NCI-H2196 (cell line): ENCODE measurements at regions not wholly inside any gene's neighbourhood (a gene's known extent, or its start where the extent isn't known, plus 50 kb on each side); places are given as distances from the start of the nearest gene placed in this dataset.

ENCODE experiments used
- DNase-seq: peaks from one replicate; lab custom pipeline; 2025; ENCODE audit not compliant: unreplicated experiment; lab: John Stamatoyannopoulos, UW

DNA sequence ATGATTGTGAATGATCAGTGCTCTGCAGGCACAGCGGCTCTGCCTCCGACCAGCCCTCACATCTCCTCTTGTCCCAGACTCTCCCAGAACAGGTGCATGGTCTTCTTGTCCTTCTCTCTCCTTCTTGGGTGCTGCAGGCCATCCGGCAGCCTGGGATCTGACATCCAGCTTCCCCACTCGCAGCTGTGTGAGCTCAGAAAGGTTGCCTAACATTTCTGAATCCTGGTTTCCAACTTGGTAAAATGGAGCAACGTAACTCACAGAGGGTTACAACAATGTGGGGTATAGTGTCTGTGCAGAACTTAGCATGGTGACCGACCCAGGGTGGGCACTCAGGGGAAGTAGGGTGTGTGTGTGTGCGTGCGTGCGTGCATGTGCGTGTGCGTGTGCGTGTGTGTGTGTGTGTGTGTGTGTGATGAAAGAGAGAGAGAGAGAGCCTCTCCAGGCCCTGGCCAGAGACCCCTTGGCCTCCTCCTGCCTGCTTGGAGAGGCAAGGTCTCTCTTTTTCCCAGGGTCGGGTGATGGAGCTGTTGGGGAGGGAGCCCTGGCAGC, 110.1 kb downstream of the SNX5 start:
- no peak for DNase-seq

DNA sequence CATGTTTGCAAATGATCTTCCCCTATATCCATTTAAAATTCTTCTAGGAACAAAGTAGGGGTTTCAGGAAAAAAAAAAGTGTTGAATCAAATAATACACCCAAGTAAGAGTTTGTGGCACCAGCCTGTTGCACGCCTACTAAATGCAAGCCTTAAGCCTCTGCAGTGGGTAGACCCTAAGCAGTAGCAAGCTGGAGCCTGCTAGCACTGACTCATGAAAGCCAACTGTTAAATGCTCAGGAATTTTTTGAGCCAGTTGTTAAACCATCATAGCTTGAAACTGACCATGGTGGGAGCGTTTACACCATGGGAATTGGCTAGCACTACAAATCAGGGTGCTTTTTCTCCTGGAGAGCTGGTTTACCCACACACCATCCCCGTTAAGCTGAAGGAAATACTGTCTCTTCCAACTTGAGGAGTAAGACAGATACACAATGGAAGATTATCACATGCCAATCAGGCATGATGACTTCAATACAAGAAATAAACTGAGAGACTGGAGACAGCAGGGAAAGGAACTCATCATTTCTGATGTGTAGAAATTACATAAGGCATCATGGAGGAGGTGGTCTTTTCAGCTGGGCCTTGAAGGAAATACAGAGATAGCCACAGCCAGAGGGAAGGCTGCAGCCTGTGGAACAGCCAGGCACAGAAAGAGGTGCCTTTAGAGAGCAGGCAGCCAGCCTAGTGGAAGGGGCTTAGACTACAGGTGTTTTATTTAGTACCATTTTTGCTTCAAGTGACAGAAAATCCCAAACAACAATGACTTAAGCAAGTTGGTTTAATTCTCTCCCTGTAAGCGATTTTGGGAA, 110.8 kb downstream of the SNX5 start:
- no peak for DNase-seq

DNA sequence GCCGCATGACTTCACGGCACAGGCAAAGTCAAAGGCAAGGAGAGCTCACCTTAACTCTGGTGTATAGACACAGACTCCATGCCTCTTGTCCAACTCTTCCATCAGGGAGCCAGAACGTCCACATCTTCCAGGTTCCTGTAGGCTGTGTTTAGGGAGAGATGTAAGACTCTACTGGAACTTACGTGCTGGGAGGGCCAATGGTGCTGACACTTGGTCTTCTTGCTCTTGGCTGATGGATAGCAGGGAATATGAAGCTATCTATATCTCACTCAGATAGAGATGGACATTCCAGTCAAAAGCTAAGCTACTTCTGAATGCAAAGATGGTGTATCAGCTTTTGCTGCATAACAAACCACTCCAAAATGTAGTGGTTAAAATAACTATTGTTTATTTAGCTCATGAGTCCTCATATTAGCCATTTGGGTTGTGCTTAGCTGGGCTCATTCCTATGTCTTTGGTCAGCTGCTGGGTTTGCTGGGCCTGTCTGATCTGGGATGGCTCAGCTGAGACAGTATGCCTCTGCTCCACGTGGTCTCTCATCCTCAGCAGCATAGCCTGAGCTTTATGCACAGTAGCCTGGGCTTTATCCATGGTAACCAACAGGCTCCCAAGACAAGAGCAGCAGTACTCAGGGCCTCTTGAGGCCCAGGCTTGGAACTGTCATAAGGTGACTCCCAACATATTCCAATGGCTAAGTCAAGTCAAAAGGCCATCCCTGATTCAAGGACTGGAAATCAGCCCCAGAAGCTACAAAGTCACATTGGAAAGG, 111.6 kb downstream of the SNX5 start:
- no peak for DNase-seq

DNA sequence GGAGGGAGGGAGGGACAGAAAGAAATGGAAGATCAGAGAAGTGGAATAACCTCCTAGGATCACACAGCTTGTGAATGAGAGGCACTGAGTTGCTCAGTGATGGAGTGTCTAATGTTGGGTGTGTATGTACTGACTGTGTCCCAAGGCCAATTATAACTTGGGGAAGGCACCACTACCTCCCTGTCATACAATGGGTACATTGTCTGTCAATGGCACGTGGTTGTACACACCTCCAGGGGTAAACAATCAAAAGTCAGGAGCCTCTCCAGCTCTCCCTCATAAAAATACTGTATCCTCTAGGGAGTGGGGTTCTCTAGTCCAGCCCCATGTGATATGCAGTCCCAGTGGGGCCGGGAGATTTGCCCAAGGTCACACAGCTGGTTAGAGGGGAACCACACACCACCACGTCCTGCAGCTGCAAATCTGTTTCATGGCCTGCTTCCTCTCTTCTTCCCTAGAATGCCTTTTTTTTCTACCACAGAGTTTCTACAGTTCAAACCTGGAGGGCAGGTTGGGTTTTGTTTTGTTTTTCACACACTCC, 112.5 kb downstream of the SNX5 start:
- DNase-seq: no peak

DNA sequence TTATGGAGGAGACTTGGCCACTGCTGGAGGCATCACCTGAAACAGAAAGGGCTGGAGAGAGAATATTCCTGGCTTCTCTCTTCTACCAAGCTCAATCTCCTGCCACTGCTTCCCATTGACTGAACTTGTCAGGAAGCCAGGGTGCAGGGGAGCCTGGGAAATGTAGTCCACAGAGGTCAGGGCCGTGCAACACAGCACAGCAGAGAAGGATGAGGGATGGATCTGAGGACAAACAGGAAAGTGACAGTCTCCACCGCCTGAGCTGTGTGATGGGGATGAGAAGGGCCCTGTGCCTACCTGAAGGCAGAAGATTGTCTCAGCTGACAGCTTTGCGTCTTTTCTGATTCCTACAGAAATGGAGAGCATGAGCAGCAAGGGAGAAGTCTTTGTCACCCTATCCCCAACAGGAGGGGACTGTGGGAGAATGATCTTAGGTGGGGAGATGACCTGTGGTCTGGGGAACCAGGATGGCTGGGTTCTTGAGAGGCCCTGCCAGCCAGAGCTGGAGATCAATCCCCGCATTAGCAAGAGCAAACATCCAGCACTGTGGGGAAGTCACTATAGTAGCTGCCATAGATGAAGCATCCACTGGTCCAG, 114.2 kb downstream of the SNX5 start:
- peak; percentile 47 for DNase-seq

DNA sequence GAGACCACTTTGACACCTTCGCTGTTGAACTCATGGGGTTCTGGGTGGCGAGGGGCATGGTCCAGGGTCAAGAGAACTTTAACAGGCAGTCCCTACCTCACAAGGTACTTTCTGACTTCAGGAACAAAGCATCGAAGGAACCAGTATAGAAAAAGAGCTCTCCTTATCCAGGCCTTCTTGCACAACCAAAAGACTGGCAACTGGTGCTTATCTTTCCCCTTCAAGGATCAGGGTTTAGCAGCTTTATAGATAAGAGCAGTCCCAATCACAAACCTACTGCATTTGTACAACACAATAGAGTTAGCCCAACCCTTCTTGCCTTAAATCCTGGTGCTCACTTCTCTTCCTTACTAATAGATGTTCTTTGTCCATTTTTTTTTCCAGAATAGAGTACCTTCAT, 116.3 kb downstream of the SNX5 start:
- no peak for DNase-seq

DNA sequence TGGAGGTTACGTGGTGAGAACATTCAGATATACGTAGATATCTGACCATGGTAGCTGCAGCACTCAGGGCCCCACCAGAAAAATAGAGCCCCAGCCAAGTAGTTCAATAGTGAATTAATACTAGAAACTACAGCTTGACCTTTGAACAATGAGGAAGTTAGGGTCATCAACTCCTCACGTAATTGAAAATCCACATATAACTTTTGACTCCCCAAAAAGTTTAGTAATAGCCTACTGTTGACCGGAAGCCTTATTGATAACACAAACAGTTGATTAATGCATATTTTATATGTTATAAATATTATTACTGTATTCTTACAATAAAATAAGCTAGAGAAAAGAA, 117.9 kb downstream of the SNX5 start:
- no peak for DNase-seq

DNA sequence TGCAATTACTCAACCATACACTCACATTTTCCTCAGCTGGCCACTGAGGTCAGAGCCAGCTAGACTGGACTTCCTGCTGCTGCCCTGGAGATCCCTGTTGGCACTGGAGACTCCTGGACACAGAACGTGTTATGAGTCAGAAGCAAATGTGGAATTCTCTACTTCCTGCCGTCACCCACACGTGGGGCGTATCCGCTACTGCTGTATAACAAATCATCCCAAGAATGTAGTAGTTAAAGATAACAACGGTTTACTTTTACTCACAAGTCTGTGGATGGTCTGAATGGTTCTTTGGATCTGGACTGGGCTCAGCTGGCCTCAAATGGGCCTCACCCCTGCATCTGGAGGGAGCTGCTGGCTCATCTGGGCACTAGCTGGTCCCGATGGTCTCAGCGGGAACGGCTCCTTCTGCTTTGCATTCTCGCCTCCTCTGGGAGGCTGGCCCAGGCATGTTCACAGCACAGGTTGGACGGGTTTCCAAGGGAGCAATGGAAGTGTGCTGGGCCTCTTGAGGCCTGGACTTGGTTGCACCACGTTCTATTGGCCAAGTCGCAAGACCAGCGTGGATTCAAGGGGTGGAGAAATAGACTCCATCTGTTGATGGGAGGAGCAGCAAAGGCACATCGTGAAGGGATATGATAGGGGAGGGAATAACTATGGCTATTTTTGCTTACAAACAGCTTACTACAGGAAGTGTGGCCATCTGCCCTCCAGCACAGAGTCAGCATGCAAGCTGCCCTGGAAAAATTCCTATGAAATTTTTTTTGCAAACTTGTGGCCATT, 118.5 kb downstream of the SNX5 start:
- DNase-seq: no peak

DNA sequence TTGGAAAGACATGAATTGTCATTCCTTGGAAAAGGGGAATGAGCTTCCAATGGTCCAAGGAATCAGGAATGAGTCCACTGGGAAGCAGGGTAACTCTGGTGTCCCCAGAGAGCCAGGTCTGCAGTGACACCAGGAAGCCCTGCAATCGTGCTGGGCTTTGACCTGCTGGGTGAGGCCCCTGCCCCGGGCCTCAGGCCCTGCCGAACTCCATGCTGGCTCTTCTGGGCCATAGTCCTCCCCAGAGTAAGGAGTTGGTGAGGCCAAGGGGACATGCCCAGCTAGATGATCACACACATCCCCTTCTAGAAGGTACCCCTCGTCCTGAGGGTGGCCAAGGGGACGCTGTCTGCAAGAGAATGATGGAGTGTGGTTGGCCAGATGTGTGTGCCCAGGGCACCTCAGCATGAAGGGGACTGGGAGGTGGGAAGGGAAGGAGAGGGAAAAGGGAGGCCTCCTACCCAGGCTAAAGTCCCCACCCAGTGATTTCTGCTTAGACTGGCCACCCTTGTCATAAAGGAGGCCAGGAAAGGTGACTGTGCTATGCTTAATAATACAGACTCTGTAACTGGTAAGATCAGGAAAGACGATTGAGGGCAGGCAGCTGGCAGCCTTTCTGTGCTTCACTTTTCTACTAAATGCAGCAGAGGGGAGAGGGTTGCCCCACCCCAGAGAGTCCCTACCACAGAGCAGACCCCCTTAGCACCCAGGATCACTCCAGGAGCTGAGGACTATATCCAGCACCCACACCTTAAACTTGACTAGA, 119.3 kb downstream of the SNX5 start:
- no peak for DNase-seq

DNA sequence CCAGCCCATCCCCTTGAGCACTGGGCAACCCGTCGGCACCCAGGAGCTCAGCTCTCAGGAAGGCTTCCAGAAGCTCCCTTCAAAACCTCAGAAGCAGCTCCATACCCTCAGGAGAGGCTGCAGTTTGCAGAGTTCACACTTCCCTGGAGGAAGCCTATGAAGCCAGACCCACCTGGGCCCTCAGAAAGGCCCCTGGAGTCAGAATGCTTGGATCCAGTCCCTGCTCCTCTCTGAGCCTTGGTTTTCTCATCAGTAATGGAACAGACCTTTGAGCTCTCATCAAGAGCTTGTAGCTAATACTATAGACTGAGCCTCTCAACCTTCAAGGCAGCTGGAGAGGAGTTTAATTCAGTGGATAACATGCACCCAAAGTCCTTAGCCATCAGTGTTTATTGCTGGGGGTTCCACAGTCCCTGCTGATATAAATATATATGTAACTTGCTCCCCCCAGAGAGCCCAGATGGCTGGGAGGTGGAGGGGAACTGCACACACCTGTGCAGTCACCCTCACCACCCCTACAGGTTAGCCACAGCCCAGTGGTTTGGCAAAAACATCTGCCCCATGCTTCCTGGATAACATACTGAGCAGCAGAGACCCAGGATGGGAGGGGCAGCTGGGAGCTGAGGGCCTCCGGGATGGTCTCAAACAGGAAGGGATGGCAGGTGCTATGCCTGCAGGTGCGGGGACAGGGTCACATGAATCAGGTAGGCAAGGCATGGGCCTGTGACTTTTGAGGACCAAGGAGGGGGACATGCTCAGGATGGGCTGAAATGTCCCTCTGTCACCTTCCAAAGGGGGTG, 120.1 kb downstream of the SNX5 start:
- DNase-seq: peak; percentile 20

DNA sequence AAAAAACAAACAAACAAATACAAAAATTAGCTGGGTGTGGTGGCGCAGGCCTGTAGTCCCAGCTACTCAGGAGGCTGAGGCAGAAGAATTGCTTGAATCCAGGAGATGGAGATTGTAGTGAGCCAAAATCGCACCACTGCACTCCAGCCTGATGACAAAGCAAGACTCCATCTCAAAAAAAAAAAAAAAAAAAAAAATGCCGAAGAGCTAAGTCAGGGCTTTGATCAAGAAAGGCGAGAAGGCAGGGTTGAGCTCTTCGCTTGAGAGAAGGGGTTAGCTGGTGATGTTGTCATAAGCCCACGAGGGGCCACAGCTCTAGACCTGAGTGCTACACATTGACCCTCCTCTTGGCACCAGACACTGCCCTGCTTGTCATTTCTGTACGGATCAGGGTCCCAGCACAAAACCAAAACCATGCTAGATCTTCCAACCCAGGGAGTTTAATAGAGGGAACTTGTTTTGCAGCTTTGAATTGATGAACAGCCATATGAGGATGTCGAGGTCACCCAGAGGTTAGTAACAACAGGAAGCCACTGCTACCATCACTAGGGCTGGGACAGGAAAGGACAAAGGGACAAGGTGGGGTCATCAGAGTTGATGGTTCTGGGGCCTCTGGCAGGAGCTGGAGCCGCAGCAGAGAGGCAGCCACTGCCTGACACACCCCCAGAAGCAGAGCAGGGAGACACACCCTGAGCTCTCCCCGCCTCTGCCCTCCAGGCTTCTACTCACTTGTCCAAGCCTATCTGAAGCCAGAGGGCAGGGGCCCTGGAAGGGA, 122.7 kb downstream of the SNX5 start:
- no peak for DNase-seq

DNA sequence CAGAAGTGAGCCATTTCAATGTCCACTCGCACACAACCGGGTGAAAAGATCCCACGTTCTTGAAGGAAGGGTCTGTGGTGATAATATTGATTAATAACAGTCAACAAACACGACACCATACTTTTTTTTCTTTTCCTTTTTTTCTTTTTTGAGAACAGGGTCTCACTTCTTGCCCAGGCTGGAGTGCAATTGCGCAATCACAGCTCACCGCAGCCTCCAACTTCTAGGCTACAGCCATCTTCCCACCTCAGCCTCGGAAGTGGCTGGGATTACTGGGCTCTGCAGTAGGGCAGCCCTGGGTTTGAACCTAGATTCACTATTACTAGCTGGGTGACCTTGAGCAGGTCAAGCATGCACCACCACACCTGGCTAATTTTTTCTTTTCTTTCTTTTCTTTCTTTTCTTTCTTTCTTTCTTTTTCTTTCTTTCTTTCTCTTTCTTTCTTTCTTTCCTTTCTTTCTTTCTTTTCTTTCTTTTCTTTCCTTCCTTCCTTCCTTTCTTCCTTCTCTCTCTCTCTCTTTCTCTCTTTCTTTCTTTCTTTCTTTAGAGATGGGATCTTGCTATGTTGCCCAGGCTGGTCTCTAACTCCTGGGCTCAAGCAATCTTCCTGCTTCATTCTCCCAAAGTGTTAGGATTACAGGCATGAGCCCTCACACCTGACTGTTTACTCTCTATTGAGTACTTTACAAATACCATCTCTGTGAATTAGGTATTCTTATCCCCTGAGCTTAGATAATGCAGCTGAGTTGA, 123.9 kb downstream of the SNX5 start:
- no peak for DNase-seq

DNA sequence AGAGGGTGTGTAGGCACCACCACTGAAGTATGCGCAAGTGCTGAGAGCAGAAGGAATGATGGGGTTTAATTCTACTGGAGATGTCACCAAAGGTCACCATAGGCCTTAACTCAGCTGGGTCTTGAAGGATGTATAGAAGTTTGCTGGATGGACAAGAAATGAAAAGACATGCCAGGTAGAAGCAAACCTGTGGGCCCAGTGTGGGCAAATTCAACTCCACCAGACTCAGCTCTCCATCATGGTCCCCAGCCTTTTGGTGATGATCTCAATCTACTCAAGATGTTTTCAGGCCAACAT, 124.5 kb downstream of the SNX5 start:
- DNase-seq: no peak

DNA sequence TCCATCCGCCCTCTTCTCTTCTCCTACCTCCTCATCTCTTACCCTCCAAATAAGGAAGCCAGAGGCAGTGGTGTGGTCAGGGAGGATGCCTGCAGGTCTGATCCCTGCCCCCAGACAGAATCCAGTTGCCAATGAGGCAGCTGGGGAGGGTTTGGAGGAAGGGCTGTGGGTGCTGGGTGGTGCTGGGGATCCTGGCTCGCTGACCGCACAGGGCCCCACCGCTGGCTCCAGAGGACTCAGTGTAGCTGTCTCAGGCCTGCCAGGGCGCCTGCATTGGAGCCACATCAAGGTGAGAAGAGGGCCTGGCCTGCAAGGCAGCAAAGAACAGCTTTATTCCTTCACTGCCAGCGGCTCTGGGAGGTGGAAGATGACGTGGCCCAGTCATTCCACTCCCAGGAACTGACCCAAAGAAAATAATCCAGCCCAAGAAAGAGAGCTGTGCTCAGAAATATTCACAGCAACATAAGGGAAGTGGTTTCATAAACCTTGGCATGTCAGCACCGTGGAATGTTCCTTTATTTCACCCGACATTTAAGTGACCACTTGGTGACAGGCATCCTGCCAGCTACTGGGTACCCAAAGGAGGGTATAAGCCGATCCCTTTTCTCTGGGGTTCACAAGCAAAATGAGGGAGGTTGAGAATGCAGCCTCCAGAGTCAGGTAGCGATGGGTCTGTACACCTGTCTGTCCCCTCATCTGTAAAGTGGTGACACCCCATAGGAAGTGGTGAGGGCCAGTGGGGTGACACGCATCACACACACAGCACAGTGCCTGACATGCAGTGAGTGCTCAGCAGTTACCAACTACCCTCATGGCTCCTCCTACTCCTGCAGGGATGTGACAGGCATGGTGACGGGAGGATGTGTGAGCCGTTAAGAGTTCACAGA, 125.1 kb downstream of the SNX5 start:
- DNase-seq: no peak

DNA sequence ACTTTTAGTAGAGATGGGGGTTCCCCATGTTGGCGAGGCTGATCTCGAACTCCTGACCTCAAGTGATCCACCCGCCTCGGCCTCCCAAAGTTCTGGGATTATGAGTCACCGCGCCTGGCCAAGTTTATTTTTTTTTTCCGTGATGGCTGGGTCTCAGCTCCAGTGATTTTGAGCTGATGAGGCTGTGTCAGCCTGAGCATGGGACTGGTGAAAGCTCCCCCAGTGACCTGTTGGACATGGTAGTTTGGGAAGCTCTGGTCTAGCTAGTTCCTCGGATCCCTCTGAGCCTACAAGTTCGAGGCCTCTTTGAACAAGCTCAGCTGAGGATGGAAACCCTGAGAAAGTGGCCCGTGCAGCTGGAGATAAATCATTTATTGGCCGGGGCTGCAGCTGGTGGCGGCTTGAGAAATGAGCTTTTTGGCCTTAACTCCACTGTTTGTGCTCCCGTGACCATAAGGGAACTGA, 126.8 kb downstream of the SNX5 start:
- DNase-seq: no peak

DNA sequence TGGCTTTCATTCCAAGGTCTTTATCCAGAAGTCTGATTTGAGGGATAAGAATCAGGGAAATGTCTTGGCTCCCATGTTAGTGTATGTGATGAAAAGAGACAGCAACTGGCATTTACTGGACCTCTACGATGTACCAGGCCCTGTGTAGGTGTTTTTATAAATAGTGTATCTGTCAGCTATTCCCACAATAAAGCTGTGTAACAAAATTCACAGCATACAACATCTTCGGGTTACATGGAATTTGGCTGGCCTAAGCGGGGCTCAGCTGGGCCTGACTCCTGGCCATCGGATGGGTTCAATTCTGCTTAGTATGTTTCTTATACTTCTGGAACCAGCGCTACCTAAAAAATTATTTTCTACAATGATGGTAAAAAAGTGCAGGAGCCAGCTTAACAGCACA, 128.2 kb downstream of the SNX5 start:
- DNase-seq: no peak

DNA sequence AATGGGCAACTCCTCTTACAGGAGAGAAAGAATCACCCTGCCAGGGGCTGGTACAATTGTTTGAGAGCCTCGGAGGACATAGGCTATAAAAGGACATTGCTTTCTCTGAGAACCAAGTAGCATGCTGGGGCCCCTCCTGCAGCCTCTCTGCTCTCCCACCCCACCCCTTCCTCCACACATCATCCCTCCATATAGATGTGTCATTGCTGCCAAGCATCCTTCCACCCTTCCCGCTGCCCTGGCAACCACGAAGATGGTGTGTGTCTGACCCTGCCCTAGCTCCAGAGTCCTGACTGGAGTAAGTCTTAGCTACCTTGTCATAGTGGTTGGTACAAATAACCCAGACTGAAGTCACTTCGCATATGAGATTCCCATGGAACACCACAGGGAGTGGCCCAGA, 129.7 kb downstream of the SNX5 start:
- no peak for DNase-seq
